ENCODE measurements at regions not wholly inside any gene's neighbourhood (a gene's known extent, or its start where the extent isn't known, plus 50 kb on each side); places are given as distances from the start of the nearest gene placed in this dataset.

GRCh38 chr6:164692772-164693510, 616.5 kb downstream of the C6orf118 start:
- no peak for FAIRE-seq
- Mint-ChIP-seq H3K36me3 (ENCODE audit: low read depth, unreplicated experiment) (no peaks in the 10 kb centered on the region), H3K4me3 (ENCODE audit: unreplicated experiment) (no peak overlapping the region), H3K9me3 (ENCODE audit: unreplicated experiment) (peaks cover 3% of the 10 kb centered on the region), H3K4me1 (ENCODE audit: low read depth, unreplicated experiment) (no peaks in the 10 kb centered on the region), H3K27ac (ENCODE audit: unreplicated experiment) (no peak overlapping the region), H3K27me3 (ENCODE audit: low read depth, unreplicated experiment) (no peaks in the 10 kb centered on the region)
- H3K4me3 ChIP-seq (ENCODE audit: insufficient read depth, low read depth, low read length): no peak overlapping the region
- H3K36me3 ChIP-seq (ENCODE audit: insufficient read depth, low read length): no peaks in the 10 kb centered on the region
- no peaks in the 10 kb centered on the region for H3K27me3 ChIP-seq (ENCODE audit: insufficient read depth, low read length)
- no peak overlapping the region for H2AFZ ChIP-seq (ENCODE audit: low read depth, low read length)
- H4K20me1 ChIP-seq (ENCODE audit: insufficient read depth, low read length): no peaks in the 10 kb centered on the region
- no peak overlapping the region for H3K9ac ChIP-seq (ENCODE audit: low read length)
- H3K9me3 ChIP-seq (ENCODE audit: insufficient read depth, low read depth, low read length): no peaks in the 10 kb centered on the region
- no peaks in the 10 kb centered on the region for H3K79me2 ChIP-seq (ENCODE audit: insufficient read depth, low read length)
- no peaks in the 10 kb centered on the region for H3K4me1 ChIP-seq (ENCODE audit: insufficient read depth, low read length)
- TF ChIP-seq CTCF (IDR thresholded peaks at IDR 0.05; ENCODE audit: insufficient read depth, low read depth, low read length) (no peak), EZH2 (IDR thresholded peaks at IDR 0.05; ENCODE audit: insufficient read depth, low read length) (no peak)
- H3K27ac ChIP-seq (ENCODE audit: low read depth, low read length): no peak overlapping the region
- H3K4me2 ChIP-seq (ENCODE audit: low read length): no peak overlapping the region
- DNase-seq (ENCODE audit: low read depth): no peak

GRCh38 chr6:164690702-164691500, 618.5 kb downstream of the C6orf118 start:
- H3K27ac Mint-ChIP-seq (ENCODE audit: unreplicated experiment): no peak overlapping the region

More at GRCh38 chr6:164690702-164691500, 618.5 kb downstream of the C6orf118 start:
- Mint-ChIP-seq H3K27me3 (ENCODE audit: low read depth, unreplicated experiment) (no peaks in the 10 kb centered on the region), H3K4me1 (ENCODE audit: low read depth, unreplicated experiment) (no peaks in the 10 kb centered on the region), H3K9me3 (ENCODE audit: unreplicated experiment) (peaks cover 3% of the 10 kb centered on the region), H3K36me3 (ENCODE audit: low read depth, unreplicated experiment) (no peaks in the 10 kb centered on the region), H3K4me3 (ENCODE audit: unreplicated experiment) (no peak overlapping the region)
- H3K27me3 ChIP-seq (ENCODE audit: insufficient read depth, low read length): no peaks in the 10 kb centered on the region
- no peaks in the 10 kb centered on the region for H4K20me1 ChIP-seq (ENCODE audit: insufficient read depth, low read length)
- no peak overlapping the region for H3K27ac ChIP-seq (ENCODE audit: low read depth, low read length)
- H2AFZ ChIP-seq (ENCODE audit: low read depth, low read length): no peak overlapping the region
- no peaks in the 10 kb centered on the region for H3K36me3 ChIP-seq (ENCODE audit: insufficient read depth, low read length)
- H3K4me3 ChIP-seq (ENCODE audit: insufficient read depth, low read depth, low read length): no peak overlapping the region
- no peaks in the 10 kb centered on the region for H3K4me1 ChIP-seq (ENCODE audit: insufficient read depth, low read length)
- no peak overlapping the region for H3K9ac ChIP-seq (ENCODE audit: low read length)
- TF ChIP-seq CTCF (IDR thresholded peaks at IDR 0.05; ENCODE audit: insufficient read depth, low read depth, low read length) (no peak), EZH2 (IDR thresholded peaks at IDR 0.05; ENCODE audit: insufficient read depth, low read length) (no peak)
- no peaks in the 10 kb centered on the region for H3K9me3 ChIP-seq (ENCODE audit: insufficient read depth, low read depth, low read length)
- H3K79me2 ChIP-seq (ENCODE audit: insufficient read depth, low read length): no peaks in the 10 kb centered on the region
- no peak overlapping the region for H3K4me2 ChIP-seq (ENCODE audit: low read length)
- FAIRE-seq (no peak), DNase-seq (ENCODE audit: low read depth) (no peak)
